IMR-90 (cell line): ENCODE measurements at regions not wholly inside any gene's neighbourhood (a gene's known extent, or its start where the extent isn't known, plus 50 kb on each side); places are given as distances from the start of the nearest gene placed in this dataset.

Source experiments
- ATAC-seq: fragments of 200-7000 bp; cut with Tn5 transposase; 2 replicates; pipeline ENCODE4 v1.9.1; 2020; ENCODE audit warnings: low read depth, mild to moderate bottlenecking, moderate library complexity
- BruUV-seq: library from RNA; stranded (reverse); fragments of 400-500 nt; replicated peaks from 2 replicates; lab custom pipeline; 2021; lab: Mats Ljungman, UMichigan
- CTCF ChIA-PET: fragments of 300-600 bp; formaldehyde crosslinking; extraction: SDS; loops from one replicate; lab custom pipeline; 2021; ENCODE audit warnings: antibody characterized with exemption; lab: Yijun Ruan, JAX
- POLR2A ChIA-PET: fragments of 300-600 bp; sonication (Branson Sonifier 250); formaldehyde crosslinking; loops from one replicate; lab custom pipeline; 2022; ENCODE audit warnings: antibody characterized with exemption; ENCODE audit not compliant: unreplicated experiment; lab: Charles Lee
- DNase-seq: peaks from one replicate; pipeline ENCODE4 v3.0.0; 2013
- H2AFZ ChIP-seq: replicated peaks from 2 replicates; pipeline ENCODE3; 2013; ENCODE audit warnings: low read length, mild to moderate bottlenecking; ENCODE audit not compliant: poor library complexity
- H2AK5ac ChIP-seq: 2 replicates; pipeline ENCODE4 v1.6.1; 2013; ENCODE audit warnings: low read depth, low read length, inconsistent platforms
- H2AK9ac ChIP-seq: replicated peaks from 2 replicates; pipeline ENCODE3; 2013; ENCODE audit warnings: mild to moderate bottlenecking, low read depth, low read length, moderate library complexity; ENCODE audit not compliant: poor library complexity
- H2BK120ac ChIP-seq: 2 replicates; pipeline ENCODE4 v1.6.1; 2013; ENCODE audit warnings: low read depth, low read length, inconsistent platforms
- H2BK15ac ChIP-seq: 3 replicates; pipeline ENCODE4 v1.6.1; 2013; ENCODE audit warnings: low read depth, low read length, inconsistent platforms
- H2BK20ac ChIP-seq: 2 replicates; pipeline ENCODE4 v1.6.1; 2013; ENCODE audit warnings: low read depth, mild to moderate bottlenecking, inconsistent platforms, low read length, moderate library complexity
- H2BK5ac ChIP-seq: 2 replicates; pipeline ENCODE4 v1.6.1; 2013; ENCODE audit warnings: mild to moderate bottlenecking, low read depth, low read length, inconsistent platforms; ENCODE audit not compliant: poor library complexity, severe bottlenecking
- H3K14ac ChIP-seq: replicated peaks from 2 replicates; pipeline ENCODE4 v1.6.1; 2013; ENCODE audit warnings: low read depth, low read length, inconsistent platforms
- H3K18ac ChIP-seq: 2 replicates; pipeline ENCODE4 v1.6.1; 2013; ENCODE audit warnings: low read depth, low read length, control low read depth
- H3K23ac ChIP-seq: 2 replicates; pipeline ENCODE4 v1.6.1; 2013; ENCODE audit warnings: low read depth, low read length, inconsistent platforms
- H3K27ac ChIP-seq: 2 replicates; pipeline ENCODE4 v1.5.1; 2013; ENCODE audit warnings: mild to moderate bottlenecking, control low read depth, low read length; ENCODE audit not compliant: insufficient read depth
- H3K27me3 ChIP-seq: 2 replicates; pipeline ENCODE4 v1.6.1; 2013; ENCODE audit warnings: low read length; ENCODE audit not compliant: control insufficient read depth, insufficient read depth
- H3K36me3 ChIP-seq: 2 replicates; pipeline ENCODE4 v1.6.1; 2013; ENCODE audit warnings: low read length, mixed read lengths; ENCODE audit not compliant: control insufficient read depth, insufficient read depth
- H3K4ac ChIP-seq: 2 replicates; pipeline ENCODE4 v1.6.1; 2013; ENCODE audit warnings: low read depth, low read length, inconsistent platforms
- H3K4me1 ChIP-seq: 2 replicates; pipeline ENCODE4 v1.6.1; 2013; ENCODE audit warnings: low read length, mixed read lengths; ENCODE audit not compliant: control insufficient read depth, insufficient read depth
- H3K4me2 ChIP-seq: 2 replicates; pipeline ENCODE4 v1.6.1; 2013; ENCODE audit warnings: low read depth, mild to moderate bottlenecking, control low read depth, low read length, moderate library complexity
- H3K4me3 ChIP-seq: 2 replicates; pipeline ENCODE4 v1.5.1; 2013; ENCODE audit warnings: low read depth, mild to moderate bottlenecking, control low read depth, low read length, moderate library complexity; ENCODE audit not compliant: insufficient read depth
- H3K56ac ChIP-seq: 2 replicates; pipeline ENCODE4 v1.6.1; 2013; ENCODE audit warnings: low read length, inconsistent platforms; ENCODE audit not compliant: insufficient read depth; ENCODE audit errors: extremely low read depth
- H3K79me1 ChIP-seq, 2 experiments: 2 replicates each; pipeline ENCODE4 v1.6.1; 2013; ENCODE audit warnings: low read length in 2 of 2, inconsistent platforms in 1 of 2, low read depth in 1 of 2
- H3K9ac ChIP-seq: 2 replicates; pipeline ENCODE4 v1.6.1; 2013; ENCODE audit warnings: low read depth, low read length, control low read depth
- H3K9me1 ChIP-seq: 2 replicates; pipeline ENCODE4 v1.6.1; 2013; ENCODE audit warnings: low read length, inconsistent platforms; ENCODE audit not compliant: insufficient read depth
- H3K9me3 ChIP-seq: 2 replicates; pipeline ENCODE4 v1.6.1; 2013; ENCODE audit warnings: low read length; ENCODE audit not compliant: control insufficient read depth, insufficient read depth
- H4K20me1 ChIP-seq: 2 replicates; pipeline ENCODE4 v1.6.1; 2013; ENCODE audit warnings: low read length, inconsistent platforms; ENCODE audit not compliant: insufficient read depth
- H4K5ac ChIP-seq: 2 replicates; pipeline ENCODE4 v1.6.1; 2013; ENCODE audit warnings: mild to moderate bottlenecking, low read depth, low read length, control low read depth
- H4K8ac ChIP-seq, 2 experiments: 2 replicates each; pipeline ENCODE4 v1.6.1; 2013; ENCODE audit warnings: low read depth in 2 of 2, low read length in 2 of 2, control low read depth in 1 of 2, inconsistent platforms in 1 of 2
- H4K91ac ChIP-seq: 2 replicates; pipeline ENCODE4 v1.6.1; 2013; ENCODE audit warnings: low read depth, low read length, inconsistent platforms; ENCODE audit not compliant: insufficient read depth
- CTCF ChIP-seq: conservative IDR thresholded peaks from 2 replicates; pipeline ENCODE4 v1.5.1; 2012; ENCODE audit warnings: mild to moderate bottlenecking, low read depth, low read length, improper control_type of control experiment
- RAD21 ChIP-seq: IDR thresholded peaks from 2 replicates; pipeline ENCODE4 v1.6.1; 2012; ENCODE audit warnings: low read length, improper control_type of control experiment
- RFX5 ChIP-seq: IDR thresholded peaks from 2 replicates; pipeline ENCODE4 v1.8.0; 2012; ENCODE audit warnings: low read depth, mild to moderate bottlenecking, low read length, moderate library complexity
- WGBS, 2 experiments: methylation state at CpG; one replicate each; pipeline versions ENCODE4 v1.1.5 to v1.1.7; 2013; ENCODE audit warnings: missing lambda C conversion rate in 2 of 2; ENCODE audit not compliant: insufficient read length in 1 of 2; ENCODE audit errors: extremely low coverage in 2 of 2; 5-methylcytosine and 5-hydroxymethylcytosine counted together
- dilution Hi-C: fragments of 300-500 bp; cut with HindIII; formaldehyde crosslinking; loops from one replicate; pipeline ENCODE4 v1.14.3; 2018; ENCODE audit warnings: low sequenced_read_pairs; ENCODE audit not compliant: unreplicated experiment
- in situ Hi-C: fragments of 300-500 bp; cut with MboI; formaldehyde crosslinking; loops from 3 replicates; pipeline ENCODE4 v1.14.3; 2019; ENCODE audit warnings: low sequenced_read_pairs, inconsistent platforms, mixed read lengths
- intact Hi-C: fragments of 100-400 bp; cut with micrococcal nuclease; formaldehyde crosslinking; loops from 2 replicates; pipeline ENCODE4 v1.10.0; 2022

DNA sequence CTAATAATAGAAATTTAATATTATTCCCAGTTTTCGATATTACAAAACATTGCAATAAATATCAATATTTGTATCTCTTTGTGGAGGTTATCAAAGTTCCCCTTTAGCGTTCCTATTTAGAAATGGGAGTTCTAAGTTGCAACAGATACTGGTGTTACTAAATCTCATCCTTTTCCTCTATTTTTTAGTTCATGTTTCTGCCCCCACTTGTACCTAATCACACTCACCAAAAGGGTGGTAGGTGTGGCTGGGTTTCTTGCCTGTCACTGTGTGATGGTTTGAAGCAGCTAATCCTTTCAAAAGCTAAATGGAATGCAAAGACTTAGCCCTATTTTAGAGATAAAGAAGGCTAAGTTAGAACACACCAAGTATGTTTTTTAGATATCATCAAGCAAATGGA, 997.9 kb downstream of the TSN start:
- POLR2A ChIA-PET = no interaction called here
- no peak overlapping the region for H2BK20ac ChIP-seq
- H3K4me3 ChIP-seq = no peak overlapping the region
- H4K5ac ChIP-seq = no peak overlapping the region
- no peak overlapping the region for H3K23ac ChIP-seq
- intact Hi-C loops = no loop called here
- no peak overlapping the region for H3K56ac ChIP-seq
- DNase-seq (no peak), ATAC-seq (no peak)
- no peak overlapping the region for H4K8ac ChIP-seq
- H2AK9ac ChIP-seq = no peak overlapping the region
- no peaks in the 10 kb centered on the region for H3K27me3 ChIP-seq
- H3K14ac ChIP-seq = no peak overlapping the region
- no peak overlapping the region for H3K4me2 ChIP-seq
- H2BK120ac ChIP-seq = no peak overlapping the region
- peaks cover 5% of the 10 kb centered on the region; the same call in 1 of the 2 replicates for H3K9me3 ChIP-seq
- H3K36me3 ChIP-seq = no peaks in the 10 kb centered on the region
- no peak overlapping the region for H3K27ac ChIP-seq
- in situ Hi-C loops = no loop called here
- dilution Hi-C loops = no loop called here
- no peak overlapping the region for H2BK5ac ChIP-seq
- H2AFZ ChIP-seq = no peak overlapping the region
- H4K91ac ChIP-seq = no peak overlapping the region
- no peak overlapping the region for H3K9ac ChIP-seq
- TF ChIP-seq CTCF = no peak
- no peak for TF ChIP-seq RAD21
- TF ChIP-seq RFX5 = no peak
- H4K20me1 ChIP-seq = no peaks in the 10 kb centered on the region
- no peaks in the 10 kb centered on the region for H3K9me1 ChIP-seq
- no peaks in the 10 kb centered on the region for H3K4me1 ChIP-seq
- H2BK15ac ChIP-seq = no peak overlapping the region
- H3K18ac ChIP-seq = no peak overlapping the region
- no peaks in the 10 kb centered on the region for H3K79me1 ChIP-seq
- no CpG with 5 or more reads among the region's 2 CpGs for WGBS, 2 experiments
- no TSS peak for BruUV-seq
- H2AK5ac ChIP-seq = no peak overlapping the region
- CTCF ChIA-PET = no interaction called here
- no peak overlapping the region for H3K4ac ChIP-seq
